PC-9 (cell line): ENCODE measurements at regions not wholly inside any gene's neighbourhood (a gene's known extent, or its start where the extent isn't known, plus 50 kb on each side); places are given as distances from the start of the nearest gene placed in this dataset.

Experiments
- BruUV-seq: library from RNA; stranded (reverse); fragments of 400-500 nt; replicated peaks from 2 replicates; lab custom pipeline; 2021; lab: Mats Ljungman, UMichigan
- CTCF ChIA-PET: fragments of 300-600 bp; sonication (Branson Sonifier 250); formaldehyde crosslinking; loops from one replicate; lab custom pipeline; 2022; ENCODE audit warnings: antibody characterized with exemption; lab: Charles Lee
- POLR2A ChIA-PET: fragments of 300-600 bp; sonication (Branson Sonifier 250); formaldehyde crosslinking; loops from one replicate; lab custom pipeline; 2022; ENCODE audit warnings: antibody characterized with exemption; ENCODE audit not compliant: unreplicated experiment; lab: Charles Lee
- DNase-seq, 2 experiments: peaks; one replicate each; pipeline versions ENCODE4 v3.0.0 to v3.0.0-alpha.2; 2015 to 2022; ENCODE audit warnings: mixed read lengths in 1 of 2
- H2AFZ ChIP-seq: fragments of 200-600 bp; sonication (generic); 2 replicates; pipeline ENCODE4 v1.8.1; 2017; ENCODE audit warnings: antibody characterized with exemption
- H3F3A ChIP-seq: fragments of 200-600 bp; sonication (generic); 2 replicates; pipeline ENCODE4 v1.8.1; 2017; ENCODE audit warnings: antibody characterized with exemption, mild to moderate bottlenecking, low read depth; ENCODE audit not compliant: insufficient read depth
- H3K27ac ChIP-seq: fragments of 200-600 bp; sonication (generic); 2 replicates; pipeline ENCODE4 v1.6.1; 2016; ENCODE audit warnings: mixed run types
- H3K27me3 ChIP-seq: fragments of 200-600 bp; sonication (generic); 2 replicates; pipeline ENCODE4 v1.6.1; 2016; ENCODE audit warnings: low read depth, mixed run types; ENCODE audit not compliant: insufficient read depth
- H3K36me3 ChIP-seq: fragments of 200-600 bp; sonication (generic); 2 replicates; pipeline ENCODE4 v1.6.1; 2016; ENCODE audit warnings: low read depth, mixed run types
- H3K4me1 ChIP-seq: fragments of 200-600 bp; sonication (generic); replicated peaks from 2 replicates; pipeline ENCODE4 v1.6.1; 2016; ENCODE audit warnings: mixed run types; ENCODE audit not compliant: insufficient read depth
- H3K4me2 ChIP-seq: fragments of 200-600 bp; sonication (generic); 2 replicates; pipeline ENCODE4 v1.6.1; 2017; ENCODE audit warnings: mixed run types
- H3K4me3 ChIP-seq: fragments of 200-600 bp; sonication (generic); 2 replicates; pipeline ENCODE4 v1.6.1; 2016; ENCODE audit warnings: mixed run types
- H3K79me2 ChIP-seq: fragments of 200-600 bp; sonication (generic); 2 replicates; pipeline ENCODE4 v1.6.1; 2017; ENCODE audit warnings: low read depth, mixed run types
- H3K9me2 ChIP-seq: fragments of 200-600 bp; sonication (generic); 2 replicates; pipeline ENCODE4 v1.8.1; 2017; ENCODE audit warnings: mild to moderate bottlenecking; ENCODE audit not compliant: insufficient read depth
- H3K9me3 ChIP-seq: fragments of 200-600 bp; sonication (generic); 2 replicates; pipeline ENCODE4 v1.8.1; 2016; ENCODE audit warnings: low read depth; ENCODE audit not compliant: insufficient read depth
- H4K20me1 ChIP-seq: fragments of 200-600 bp; sonication (generic); 2 replicates; pipeline ENCODE4 v1.8.1; 2017; ENCODE audit not compliant: insufficient read depth
- CTCF ChIP-seq: fragments of 200-600 bp; sonication (generic); conservative IDR thresholded peaks from 2 replicates; pipeline ENCODE4 v1.6.1; 2017; ENCODE audit warnings: mixed run types, antibody characterized with exemption, mild to moderate bottlenecking, moderate library complexity
- EZH2 ChIP-seq: fragments of 200-600 bp; sonication (generic); IDR thresholded peaks from 2 replicates; pipeline ENCODE4 v1.8.0; 2017; ENCODE audit warnings: antibody characterized with exemption, low read depth
- intact Hi-C: fragments of 100-400 bp; cut with micrococcal nuclease; formaldehyde crosslinking; loops from one replicate; pipeline ENCODE4 v1.10.0; 2022; ENCODE audit not compliant: unreplicated experiment

DNA sequence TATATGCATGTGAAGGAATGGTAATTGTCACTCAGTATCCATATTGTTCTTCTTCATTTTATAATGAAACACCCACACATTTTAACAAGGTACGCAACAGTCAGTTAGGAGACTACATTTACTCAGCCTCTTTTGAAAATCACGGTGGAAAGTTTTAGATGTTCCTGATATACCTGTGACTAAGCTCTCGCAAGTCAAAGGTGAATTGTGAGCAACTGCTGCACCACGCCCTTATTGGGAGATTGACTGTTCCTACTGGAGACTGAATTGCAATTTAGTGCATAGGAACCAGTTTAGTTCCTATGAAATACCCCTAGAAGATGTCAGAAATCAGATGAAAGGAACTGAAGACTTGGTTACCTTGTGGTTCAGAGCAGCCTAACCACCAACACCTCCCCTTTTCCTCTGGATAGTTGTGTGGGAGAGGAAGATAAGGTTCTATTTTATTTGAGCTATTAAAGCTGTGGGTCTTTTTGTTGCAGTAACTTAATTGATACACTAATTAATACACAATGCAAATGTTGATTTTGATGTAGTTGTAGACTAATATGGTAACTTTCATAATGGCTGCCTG, 1280.5 kb upstream of the CDH2 start:
- no peak overlapping the region for H2AFZ ChIP-seq
- DNase-seq = peak in 1 of 2 experiments; percentile 1

DNA sequence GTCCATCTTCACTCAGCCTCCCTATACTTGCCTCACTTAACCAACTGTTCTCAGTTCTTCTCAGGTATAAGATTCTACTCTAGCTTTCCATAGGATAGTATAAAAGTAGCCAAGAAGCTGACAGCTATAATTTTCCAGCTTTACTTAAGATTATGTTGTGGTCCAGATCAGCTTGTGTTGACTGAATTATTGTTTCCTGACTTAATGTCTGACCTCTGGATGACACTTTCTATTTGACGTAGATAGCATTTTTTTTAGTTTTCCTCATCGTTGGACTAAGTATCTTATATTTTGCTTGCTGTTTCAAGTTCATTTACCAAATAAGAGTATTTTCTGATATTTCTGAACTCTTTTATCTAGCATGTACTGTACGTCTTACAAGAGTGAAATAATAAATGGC, 1272.5 kb upstream of the CDH2 start:
- no TSS peak for BruUV-seq

More for the DNA sequence above, 1280.5 kb upstream of the CDH2 start:
- intact Hi-C loops = no loop called here
- no peak for TF ChIP-seq EZH2
- TF ChIP-seq CTCF = no peak
- Histone ChIP-seq H3F3A (no peaks in the 10 kb centered on the region), H3K4me3 (no peak overlapping the region), H3K4me2 (no peak overlapping the region), H3K9me3 (no peaks in the 10 kb centered on the region), H3K36me3 (no peaks in the 10 kb centered on the region), H3K27me3 (no peaks in the 10 kb centered on the region), H3K79me2 (no peaks in the 10 kb centered on the region), H4K20me1 (no peaks in the 10 kb centered on the region), H3K9me2 (no peaks in the 10 kb centered on the region), H3K4me1 (no peaks in the 10 kb centered on the region), H3K27ac (no peak overlapping the region)
- BruUV-seq = no TSS peak
- POLR2A ChIA-PET = no interaction called here
- CTCF ChIA-PET = no interaction called here

DNA sequence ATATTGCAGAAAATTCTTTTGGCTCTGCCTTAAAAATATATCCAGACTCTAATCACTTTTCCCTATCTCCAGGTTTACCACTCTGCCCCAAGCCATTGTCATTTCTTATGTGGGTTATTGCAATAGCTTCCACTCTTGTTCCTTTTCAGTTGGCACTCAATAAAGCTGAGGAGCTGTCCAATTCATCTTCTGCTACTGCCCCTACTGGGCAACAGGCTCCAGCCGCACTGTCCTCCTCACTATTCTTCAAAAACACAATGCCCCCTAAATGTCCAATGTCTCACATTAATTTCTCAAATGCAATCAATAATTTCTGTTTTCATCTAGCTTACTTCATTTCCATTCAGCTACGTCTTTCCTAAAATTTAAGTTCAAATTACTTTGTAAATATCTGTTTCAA, 1262.5 kb upstream of the CDH2 start:
- Histone ChIP-seq H3K36me3 (no peaks in the 10 kb centered on the region), H3K4me3 (no peak overlapping the region), H2AFZ (no peak overlapping the region), H3K9me2 (no peaks in the 10 kb centered on the region), H3K4me2 (no peak overlapping the region), H3K79me2 (no peaks in the 10 kb centered on the region), H3K4me1 (no peaks in the 10 kb centered on the region), H3K27me3 (no peaks in the 10 kb centered on the region), H3K9me3 (no peaks in the 10 kb centered on the region), H4K20me1 (no peaks in the 10 kb centered on the region), H3F3A (no peaks in the 10 kb centered on the region), H3K27ac (no peak overlapping the region)
- BruUV-seq = no TSS peak
- no peak for TF ChIP-seq EZH2
- TF ChIP-seq CTCF = no peak
- ChIA-PET POLR2A (no interaction called here), CTCF (no interaction called here)
- no peak for DNase-seq
- intact Hi-C loops = no loop called here

More for the DNA sequence above, 1272.5 kb upstream of the CDH2 start:
- TF ChIP-seq EZH2 (no peak), CTCF (no peak)
- Histone ChIP-seq H3K4me2 (no peak overlapping the region), H4K20me1 (no peaks in the 10 kb centered on the region), H2AFZ (no peak overlapping the region), H3K79me2 (no peaks in the 10 kb centered on the region), H3K27me3 (no peaks in the 10 kb centered on the region), H3F3A (no peaks in the 10 kb centered on the region), H3K27ac (no peak overlapping the region), H3K4me3 (no peak overlapping the region), H3K4me1 (no peaks in the 10 kb centered on the region), H3K36me3 (no peaks in the 10 kb centered on the region), H3K9me3 (no peaks in the 10 kb centered on the region), H3K9me2 (no peaks in the 10 kb centered on the region)
- ChIA-PET POLR2A (no interaction called here), CTCF (no interaction called here)
- no peak for DNase-seq
- intact Hi-C loops = no loop called here
